ENCODE measurements at regions not wholly inside any gene's neighbourhood (a gene's known extent, or its start where the extent isn't known, plus 50 kb on each side); places are given as distances from the start of the nearest gene placed in this dataset.

GRCh38 chr11:42023267-42023666, 563.8 kb upstream of the LRRC4C start:
- Histone ChIP-seq H3K4me1 (ENCODE audit: insufficient read depth, insufficient read length) (no peaks in the 10 kb centered on the region), H3K27me3 (ENCODE audit: insufficient read depth, insufficient read length) (no peaks in the 10 kb centered on the region), H3K9ac (ENCODE audit: insufficient read length, low read depth) (no peak overlapping the region), H3K4me3 (ENCODE audit: insufficient read length, low read depth) (no peak overlapping the region), H3K36me3 (ENCODE audit: insufficient read depth, insufficient read length, low read length) (no peaks in the 10 kb centered on the region), H3K9me3 (ENCODE audit: insufficient read depth, low read length) (peaks cover 25% of the 10 kb centered on the region)
- no peak for DNase-seq (ENCODE audit: low read depth, low spot score)
- TF ChIP-seq SUZ12 (IDR thresholded peaks at IDR 0.05; ENCODE audit: extremely low read depth, insufficient read depth, insufficient read length) (no peak), YY1 (IDR thresholded peaks at IDR 0.05; ENCODE audit: insufficient read depth, insufficient read length) (no peak), ZNF274 (IDR thresholded peaks at IDR 0.05; ENCODE audit: low read depth, low read length) (no peak)

DNA sequence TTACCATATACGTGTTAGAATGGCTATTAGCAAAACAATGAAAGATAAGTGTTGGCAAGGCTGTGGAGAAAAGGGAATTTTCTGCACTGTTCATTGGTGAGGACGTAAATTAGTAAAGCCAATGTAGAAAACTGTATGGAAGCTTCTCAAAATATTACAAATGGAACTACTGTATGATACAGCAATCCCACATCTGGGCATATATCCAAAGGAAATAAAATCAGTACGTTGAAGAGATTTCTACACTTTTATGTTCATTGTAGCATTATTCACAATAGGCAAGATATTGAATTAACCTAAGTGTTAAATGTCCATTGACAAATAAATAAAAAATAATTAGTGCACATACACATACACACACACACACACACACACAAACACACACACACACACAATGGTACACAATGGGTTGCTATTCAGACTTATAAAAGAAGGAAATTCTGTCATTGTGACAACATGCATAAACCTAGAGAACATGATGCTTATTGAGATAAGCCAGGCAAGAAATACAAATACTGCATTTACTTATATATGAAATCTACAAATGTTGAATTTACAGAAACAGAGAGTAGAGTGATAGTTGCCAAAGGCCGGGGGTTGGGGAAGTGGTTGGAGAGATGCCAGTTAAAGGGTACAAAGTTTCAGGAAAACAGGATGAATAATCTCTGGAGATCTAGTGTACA, 565.8 kb upstream of the LRRC4C start:
- Histone ChIP-seq H3K4me3 (ENCODE audit: insufficient read length, low read depth) (no peak overlapping the region), H3K4me1 (ENCODE audit: insufficient read depth, insufficient read length) (no peaks in the 10 kb centered on the region), H3K9me3 (ENCODE audit: insufficient read depth, low read length) (peaks cover 25% of the 10 kb centered on the region), H3K9ac (ENCODE audit: insufficient read length, low read depth) (no peak overlapping the region), H3K36me3 (ENCODE audit: insufficient read depth, insufficient read length, low read length) (no peaks in the 10 kb centered on the region), H3K27me3 (ENCODE audit: insufficient read depth, insufficient read length) (no peaks in the 10 kb centered on the region)
- no peak for DNase-seq (ENCODE audit: low read depth, low spot score)
- no peak for TF ChIP-seq SUZ12 (IDR thresholded peaks at IDR 0.05; ENCODE audit: extremely low read depth, insufficient read depth, insufficient read length)
- TF ChIP-seq YY1 (IDR thresholded peaks at IDR 0.05; ENCODE audit: insufficient read depth, insufficient read length), result no peak
- TF ChIP-seq ZNF274 (IDR thresholded peaks at IDR 0.05; ENCODE audit: low read depth, low read length), result no peak

DNA sequence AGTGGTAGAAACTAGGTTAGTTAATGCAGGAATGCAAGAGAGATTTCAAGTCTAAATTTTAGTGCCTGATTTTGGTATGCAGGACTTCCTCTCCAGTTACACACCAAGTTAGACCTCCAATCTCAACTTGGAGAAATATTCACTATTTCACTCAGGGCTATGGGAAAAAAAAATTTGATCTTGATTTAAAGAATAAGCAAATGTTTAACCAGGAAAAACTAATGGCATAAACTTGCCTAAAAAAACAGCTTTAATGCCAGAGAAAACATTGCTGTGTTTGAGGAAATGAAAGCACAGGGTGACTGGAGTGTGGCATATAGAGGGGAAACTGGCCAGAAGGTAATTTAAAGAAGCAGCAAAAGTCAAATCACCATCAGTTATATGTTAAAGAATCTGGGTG, 575.4 kb upstream of the LRRC4C start:
- Histone ChIP-seq H3K9me3 (ENCODE audit: insufficient read depth, low read length) (no peaks in the 10 kb centered on the region), H3K27me3 (ENCODE audit: insufficient read depth, insufficient read length) (no peaks in the 10 kb centered on the region), H3K4me3 (ENCODE audit: insufficient read length, low read depth) (no peak overlapping the region), H3K4me1 (ENCODE audit: insufficient read depth, insufficient read length) (no peaks in the 10 kb centered on the region), H3K9ac (ENCODE audit: insufficient read length, low read depth) (no peak overlapping the region), H3K36me3 (ENCODE audit: insufficient read depth, insufficient read length, low read length) (no peaks in the 10 kb centered on the region)
- TF ChIP-seq SUZ12 (IDR thresholded peaks at IDR 0.05; ENCODE audit: extremely low read depth, insufficient read depth, insufficient read length) (no peak), ZNF274 (IDR thresholded peaks at IDR 0.05; ENCODE audit: low read depth, low read length) (no peak), YY1 (IDR thresholded peaks at IDR 0.05; ENCODE audit: insufficient read depth, insufficient read length) (no peak)
- DNase-seq (ENCODE audit: low read depth, low spot score), result no peak

DNA sequence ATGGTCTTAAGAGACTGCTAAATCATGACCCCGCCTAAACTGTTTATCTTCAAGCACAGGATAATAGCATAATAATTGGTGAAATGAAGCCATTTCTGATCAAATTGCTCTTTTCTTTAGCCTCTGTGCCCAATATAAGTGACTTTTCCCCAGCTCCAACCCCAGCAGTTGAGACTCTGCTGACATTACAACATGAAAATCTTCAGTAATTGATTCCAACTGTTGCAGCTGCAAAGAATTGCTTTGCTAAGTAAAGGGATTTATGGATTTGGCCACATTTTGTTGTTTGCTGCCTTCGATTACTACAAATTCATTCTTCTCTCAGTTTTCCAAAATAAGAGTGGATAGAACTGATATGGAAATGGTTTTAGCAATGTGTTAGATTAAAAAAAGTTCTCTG, 576.7 kb upstream of the LRRC4C start:
- Histone ChIP-seq H3K9ac (ENCODE audit: insufficient read length, low read depth) (no peak overlapping the region), H3K27me3 (ENCODE audit: insufficient read depth, insufficient read length) (no peaks in the 10 kb centered on the region), H3K4me1 (ENCODE audit: insufficient read depth, insufficient read length) (no peaks in the 10 kb centered on the region), H3K4me3 (ENCODE audit: insufficient read length, low read depth) (no peak overlapping the region), H3K36me3 (ENCODE audit: insufficient read depth, insufficient read length, low read length) (no peaks in the 10 kb centered on the region), H3K9me3 (ENCODE audit: insufficient read depth, low read length) (no peaks in the 10 kb centered on the region)
- DNase-seq (ENCODE audit: low read depth, low spot score), result no peak
- TF ChIP-seq YY1 (IDR thresholded peaks at IDR 0.05; ENCODE audit: insufficient read depth, insufficient read length) (no peak), SUZ12 (IDR thresholded peaks at IDR 0.05; ENCODE audit: extremely low read depth, insufficient read depth, insufficient read length) (no peak), ZNF274 (IDR thresholded peaks at IDR 0.05; ENCODE audit: low read depth, low read length) (no peak)

GRCh38 chr11:42043312-42043711, 583.9 kb upstream of the LRRC4C start:
- no peaks in the 10 kb centered on the region for H3K36me3 ChIP-seq (ENCODE audit: insufficient read depth, insufficient read length, low read length)
- H3K9ac ChIP-seq (ENCODE audit: insufficient read length, low read depth), result no peak overlapping the region
- DNase-seq (ENCODE audit: low read depth, low spot score), result no peak
- H3K9me3 ChIP-seq (ENCODE audit: insufficient read depth, low read length), result no peaks in the 10 kb centered on the region
- no peaks in the 10 kb centered on the region for H3K27me3 ChIP-seq (ENCODE audit: insufficient read depth, insufficient read length)
- TF ChIP-seq ZNF274 (IDR thresholded peaks at IDR 0.05; ENCODE audit: low read depth, low read length) (no peak), YY1 (IDR thresholded peaks at IDR 0.05; ENCODE audit: insufficient read depth, insufficient read length) (no peak)
- H3K4me3 ChIP-seq (ENCODE audit: insufficient read length, low read depth), result no peak overlapping the region
- H3K4me1 ChIP-seq (ENCODE audit: insufficient read depth, insufficient read length), result no peaks in the 10 kb centered on the region

DNA sequence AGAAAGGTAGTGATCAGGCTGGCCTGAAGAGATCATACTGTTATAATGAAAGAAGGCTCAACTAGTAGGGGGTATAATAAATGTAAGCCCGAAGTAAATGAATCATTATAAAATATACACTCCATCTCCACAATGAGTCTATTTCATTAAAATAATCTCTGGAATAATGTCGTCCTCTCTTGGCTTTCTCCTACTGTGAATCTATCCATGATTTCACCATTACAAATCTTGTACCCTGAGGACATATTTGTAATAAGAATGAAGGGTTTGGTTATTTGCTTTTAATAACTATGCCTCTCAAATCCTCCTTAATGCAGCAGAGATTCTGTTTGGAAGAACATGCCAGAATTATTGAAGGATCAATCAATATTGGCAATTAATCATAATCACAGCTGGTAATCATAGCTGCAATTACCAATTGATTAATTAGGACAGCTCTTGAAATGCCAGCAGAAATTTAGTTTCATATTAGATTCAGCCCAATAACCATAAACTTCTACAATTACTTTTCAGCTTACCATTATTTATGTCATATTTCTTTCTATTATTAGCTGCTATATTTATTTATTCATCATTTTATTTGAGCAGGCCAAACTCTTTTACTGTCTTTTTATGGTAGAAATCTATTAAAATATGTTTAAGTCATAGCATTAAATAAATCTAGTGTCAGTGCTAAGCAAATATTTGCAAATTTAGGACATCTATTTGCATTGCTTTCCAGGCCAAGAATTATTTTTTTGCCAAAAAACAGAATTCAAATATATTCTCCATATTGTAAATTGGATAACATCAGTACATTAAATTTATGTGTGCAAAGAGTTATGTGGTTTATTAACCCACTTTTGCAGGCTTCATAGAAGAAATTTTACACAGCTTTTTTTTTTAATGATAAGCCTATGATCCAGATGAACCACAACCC, 588.4 kb upstream of the LRRC4C start:
- Histone ChIP-seq H3K27me3 (ENCODE audit: insufficient read depth, insufficient read length) (no peaks in the 10 kb centered on the region), H3K9ac (ENCODE audit: insufficient read length, low read depth) (no peak overlapping the region), H3K9me3 (ENCODE audit: insufficient read depth, low read length) (no peaks in the 10 kb centered on the region), H3K36me3 (ENCODE audit: insufficient read depth, insufficient read length, low read length) (no peaks in the 10 kb centered on the region), H3K4me1 (ENCODE audit: insufficient read depth, insufficient read length) (no peaks in the 10 kb centered on the region), H3K4me3 (ENCODE audit: insufficient read length, low read depth) (no peak overlapping the region)
- no peak for DNase-seq (ENCODE audit: low read depth, low spot score)
- TF ChIP-seq YY1 (IDR thresholded peaks at IDR 0.05; ENCODE audit: insufficient read depth, insufficient read length) (no peak), ZNF274 (IDR thresholded peaks at IDR 0.05; ENCODE audit: low read depth, low read length) (no peak), SUZ12 (IDR thresholded peaks at IDR 0.05; ENCODE audit: extremely low read depth, insufficient read depth, insufficient read length) (no peak)

DNA sequence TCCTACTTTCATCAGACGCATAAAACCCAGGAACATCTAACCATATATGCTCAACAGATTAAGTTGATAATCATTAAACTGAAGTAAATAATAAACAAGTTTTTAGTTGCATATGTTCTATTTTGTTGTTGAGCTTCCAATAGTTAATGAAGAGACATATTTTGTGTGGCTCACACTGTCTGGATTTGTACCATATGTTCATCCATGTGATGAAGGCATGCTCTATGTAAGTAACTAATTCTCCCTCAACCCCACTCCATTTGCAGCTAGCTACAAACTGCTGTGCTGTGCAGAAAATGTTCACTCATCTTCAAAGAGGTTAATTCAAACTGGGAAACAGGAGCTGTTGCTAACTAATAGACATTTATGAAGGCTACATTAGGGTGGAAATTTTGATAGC, 589.7 kb upstream of the LRRC4C start:
- Histone ChIP-seq H3K9me3 (ENCODE audit: insufficient read depth, low read length) (no peaks in the 10 kb centered on the region), H3K4me1 (ENCODE audit: insufficient read depth, insufficient read length) (no peaks in the 10 kb centered on the region), H3K4me3 (ENCODE audit: insufficient read length, low read depth) (no peak overlapping the region), H3K9ac (ENCODE audit: insufficient read length, low read depth) (no peak overlapping the region), H3K27me3 (ENCODE audit: insufficient read depth, insufficient read length) (no peaks in the 10 kb centered on the region), H3K36me3 (ENCODE audit: insufficient read depth, insufficient read length, low read length) (no peaks in the 10 kb centered on the region)
- TF ChIP-seq YY1 (IDR thresholded peaks at IDR 0.05; ENCODE audit: insufficient read depth, insufficient read length) (no peak), ZNF274 (IDR thresholded peaks at IDR 0.05; ENCODE audit: low read depth, low read length) (no peak), SUZ12 (IDR thresholded peaks at IDR 0.05; ENCODE audit: extremely low read depth, insufficient read depth, insufficient read length) (no peak)
- no peak for DNase-seq (ENCODE audit: low read depth, low spot score)

Measured in NT2/D1 (cell line).